ENCODE measurements at regions not wholly inside any gene's neighbourhood (a gene's known extent, or its start where the extent isn't known, plus 50 kb on each side); places are given as distances from the start of the nearest gene placed in this dataset.

DNA sequence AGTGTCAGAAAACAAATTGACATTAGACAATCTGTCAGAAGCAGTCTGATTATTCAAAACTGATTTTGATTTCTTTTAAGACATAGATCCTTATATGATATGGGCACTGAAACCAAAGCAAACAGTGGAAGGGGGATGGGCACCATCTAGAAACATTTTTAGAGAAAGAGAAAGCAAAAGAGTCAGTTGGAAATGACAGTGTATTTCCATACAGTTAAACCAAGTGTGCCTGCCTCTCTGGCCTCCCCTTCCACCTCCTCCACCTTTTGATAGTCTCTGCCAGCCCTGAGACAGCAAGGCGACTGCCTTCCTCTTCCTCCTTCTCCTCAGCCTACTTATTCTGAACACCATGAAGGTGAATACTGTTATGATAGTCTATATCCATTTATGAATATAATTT lies 949.7 kb downstream of the AMY1C start:
- intact Hi-C loops (cut with micrococcal nuclease): no loop called here
- no peak overlapping the region for H3K9ac ChIP-seq (ENCODE audit: low read length)
- H3K4me1 ChIP-seq (ENCODE audit: control insufficient read depth in 2 of 2, insufficient read depth in 2 of 2, low read length in 2 of 2): no peaks in the 10 kb centered on the region
- no peaks in the 10 kb centered on the region for H3K4me1 Mint-ChIP-seq
- no peak overlapping the region for H2AFZ ChIP-seq (ENCODE audit: insufficient read depth, low read depth, low read length, poor library complexity, severe bottlenecking)
- no peak overlapping the region for H3K27ac Mint-ChIP-seq
- no peak overlapping the region for H3K4me2 ChIP-seq (replicated peaks; ENCODE audit: low read depth, low read length, poor library complexity, severe bottlenecking)
- TF ChIP-seq, protein P1, sequence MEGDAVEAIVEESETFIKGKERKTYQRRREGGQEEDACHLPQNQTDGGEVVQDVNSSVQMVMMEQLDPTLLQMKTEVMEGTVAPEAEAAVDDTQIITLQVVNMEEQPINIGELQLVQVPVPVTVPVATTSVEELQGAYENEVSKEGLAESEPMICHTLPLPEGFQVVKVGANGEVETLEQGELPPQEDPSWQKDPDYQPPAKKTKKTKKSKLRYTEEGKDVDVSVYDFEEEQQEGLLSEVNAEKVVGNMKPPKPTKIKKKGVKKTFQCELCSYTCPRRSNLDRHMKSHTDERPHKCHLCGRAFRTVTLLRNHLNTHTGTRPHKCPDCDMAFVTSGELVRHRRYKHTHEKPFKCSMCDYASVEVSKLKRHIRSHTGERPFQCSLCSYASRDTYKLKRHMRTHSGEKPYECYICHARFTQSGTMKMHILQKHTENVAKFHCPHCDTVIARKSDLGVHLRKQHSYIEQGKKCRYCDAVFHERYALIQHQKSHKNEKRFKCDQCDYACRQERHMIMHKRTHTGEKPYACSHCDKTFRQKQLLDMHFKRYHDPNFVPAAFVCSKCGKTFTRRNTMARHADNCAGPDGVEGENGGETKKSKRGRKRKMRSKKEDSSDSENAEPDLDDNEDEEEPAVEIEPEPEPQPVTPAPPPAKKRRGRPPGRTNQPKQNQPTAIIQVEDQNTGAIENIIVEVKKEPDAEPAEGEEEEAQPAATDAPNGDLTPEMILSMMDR (IDR thresholded peaks at IDR 0.05): no peak
- no peak for TF ChIP-seq EZH2 (IDR thresholded peaks at IDR 0.05; ENCODE audit: borderline replicate concordance, insufficient read depth, low read depth, low read length, poor library complexity, severe bottlenecking)
- DNase-seq (no peak), ATAC-seq (ENCODE audit: low read depth) (no peak)
- H3K4me3 Mint-ChIP-seq: no peak overlapping the region
- no peaks in the 10 kb centered on the region for H3K79me2 ChIP-seq (ENCODE audit: control insufficient read depth, insufficient read depth, low read length)
- H3K36me3 ChIP-seq (replicated peaks in 1 of 2; ENCODE audit: control extremely low read depth in 1 of 2, control insufficient read depth in 1 of 2, extremely low read depth in 1 of 2, insufficient read depth in 2 of 2, low read length in 1 of 2): no peaks in the 10 kb centered on the region
- peaks cover 2% of the 10 kb centered on the region for H3K9me3 Mint-ChIP-seq (ENCODE audit: insufficient read depth)
- no CpG with 5 or more reads among the region's 1 CpG for WGBS (ENCODE audit: insufficient coverage)
- H3K9me3 ChIP-seq (ENCODE audit: control extremely low read depth in 1 of 3, control insufficient read depth in 2 of 3, insufficient read depth in 1 of 3, low read length in 2 of 3): no peaks in the 10 kb centered on the region
- no peaks in the 10 kb centered on the region for H3K27me3 ChIP-seq (replicated peaks in 1 of 4; ENCODE audit: control extremely low read depth in 1 of 4, control insufficient read depth in 3 of 4, insufficient read depth in 4 of 4, low read length in 3 of 4)
- CTCF ChIA-PET: no interaction called here
- H4K20me1 ChIP-seq (ENCODE audit: control insufficient read depth, insufficient read depth, low read length, poor library complexity, severe bottlenecking): no peaks in the 10 kb centered on the region
- POLR2A ChIA-PET: no interaction called here
- no peak overlapping the region for H3K27ac ChIP-seq (ENCODE audit: low read length in 2 of 2)
- H3K27me3 Mint-ChIP-seq: no peaks in the 10 kb centered on the region
- H3K4me3 ChIP-seq (ENCODE audit: control extremely low read depth in 1 of 5, extremely low read depth in 1 of 5, insufficient read depth in 1 of 5, low read depth in 2 of 5, low read length in 4 of 5): no peak overlapping the region

DNA sequence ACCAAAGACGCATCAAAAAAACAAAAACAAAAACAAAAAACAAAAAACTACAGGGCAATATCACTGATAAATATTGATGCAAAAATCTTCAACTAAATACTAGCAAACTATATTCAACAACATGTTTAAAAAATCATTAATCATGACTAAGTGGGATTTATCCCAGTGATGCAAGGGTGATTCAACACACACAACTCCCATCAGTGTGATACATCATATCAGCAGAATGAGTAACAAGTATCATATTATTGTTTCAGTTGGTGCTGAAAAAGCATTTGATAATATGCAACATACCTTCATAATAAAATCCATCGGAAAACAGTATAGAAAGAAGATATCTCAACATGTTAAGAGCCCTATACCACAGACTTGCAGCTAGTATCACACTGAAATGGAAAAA lies 953.0 kb downstream of the AMY1C start:
- ChIA-PET POLR2A (no interaction called here), CTCF (no interaction called here)
- no CpG with 5 or more reads among the region's 2 CpGs for WGBS (ENCODE audit: insufficient coverage)
- no peaks in the 10 kb centered on the region for H3K9me3 ChIP-seq (ENCODE audit: control extremely low read depth in 1 of 3, control insufficient read depth in 2 of 3, insufficient read depth in 1 of 3, low read length in 2 of 3)
- H3K36me3 ChIP-seq (replicated peaks in 1 of 2; ENCODE audit: control extremely low read depth in 1 of 2, control insufficient read depth in 1 of 2, extremely low read depth in 1 of 2, insufficient read depth in 2 of 2, low read length in 1 of 2): no peaks in the 10 kb centered on the region
- H3K4me3 ChIP-seq (ENCODE audit: control extremely low read depth in 1 of 5, extremely low read depth in 1 of 5, insufficient read depth in 1 of 5, low read depth in 2 of 5, low read length in 4 of 5): no peak overlapping the region
- H3K27me3 ChIP-seq (replicated peaks in 1 of 4; ENCODE audit: control extremely low read depth in 1 of 4, control insufficient read depth in 3 of 4, insufficient read depth in 4 of 4, low read length in 3 of 4): no peaks in the 10 kb centered on the region
- no peak overlapping the region for H3K27ac Mint-ChIP-seq
- intact Hi-C loops (cut with micrococcal nuclease): no loop called here
- H3K4me1 ChIP-seq (ENCODE audit: control insufficient read depth in 2 of 2, insufficient read depth in 2 of 2, low read length in 2 of 2): no peaks in the 10 kb centered on the region
- H3K4me1 Mint-ChIP-seq: peaks cover 8% of the 10 kb centered on the region
- no peaks in the 10 kb centered on the region for H3K9me3 Mint-ChIP-seq (ENCODE audit: insufficient read depth)
- no peaks in the 10 kb centered on the region for H3K79me2 ChIP-seq (ENCODE audit: control insufficient read depth, insufficient read depth, low read length)
- H3K4me2 ChIP-seq (replicated peaks; ENCODE audit: low read depth, low read length, poor library complexity, severe bottlenecking): no peak overlapping the region
- no peak overlapping the region for H2AFZ ChIP-seq (ENCODE audit: insufficient read depth, low read depth, low read length, poor library complexity, severe bottlenecking)
- TF ChIP-seq EZH2 (IDR thresholded peaks at IDR 0.05; ENCODE audit: borderline replicate concordance, insufficient read depth, low read depth, low read length, poor library complexity, severe bottlenecking): no peak
- TF ChIP-seq, protein P1 (IDR thresholded peaks at IDR 0.05): no peak
- H3K4me3 Mint-ChIP-seq: no peak overlapping the region
- no peaks in the 10 kb centered on the region for H3K27me3 Mint-ChIP-seq
- no peak overlapping the region for H3K9ac ChIP-seq (ENCODE audit: low read length)
- no peak overlapping the region for H3K27ac ChIP-seq (ENCODE audit: low read length in 2 of 2)
- ATAC-seq (ENCODE audit: low read depth) (no peak), DNase-seq (no peak)
- no peaks in the 10 kb centered on the region for H4K20me1 ChIP-seq (ENCODE audit: control insufficient read depth, insufficient read depth, low read length, poor library complexity, severe bottlenecking)
